Globus pallidus (tissue), 1 donor: ENCODE measurements at regions not wholly inside any gene's neighbourhood (a gene's known extent, or its start where the extent isn't known, plus 50 kb on each side); places are given as distances from the start of the nearest gene placed in this dataset.
"Not testable (repeated sequence)": the region's sequence is repeated elsewhere in the genome, so short reads cannot be mapped to it uniquely, and the experiment has no call there.

ENCODE experiments used
- DNase-seq: peaks from one replicate; pipeline ENCODE4 v3.0.0-alpha.2; 2015; ENCODE audit warnings: low spot score

DNA sequence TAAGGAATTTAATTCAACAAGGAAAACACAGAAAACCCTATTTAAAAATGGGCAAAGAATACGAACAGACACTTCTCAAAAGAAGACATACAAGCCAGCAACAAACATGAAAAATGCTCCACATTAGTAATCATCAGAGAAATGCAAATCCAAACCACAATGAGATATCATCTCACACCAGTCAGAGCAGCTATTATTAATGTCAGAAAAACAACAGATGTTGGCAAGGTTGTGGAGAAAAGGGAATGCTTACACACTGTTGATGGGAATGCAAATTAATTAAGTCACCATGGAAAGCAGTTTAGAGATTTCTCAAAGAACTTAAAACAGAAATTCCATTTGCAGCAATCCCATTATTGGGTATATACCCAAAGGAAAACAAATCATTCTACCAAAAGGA is 55.2 kb downstream of the GCC1 start:
- DNase-seq, result no peak

DNA sequence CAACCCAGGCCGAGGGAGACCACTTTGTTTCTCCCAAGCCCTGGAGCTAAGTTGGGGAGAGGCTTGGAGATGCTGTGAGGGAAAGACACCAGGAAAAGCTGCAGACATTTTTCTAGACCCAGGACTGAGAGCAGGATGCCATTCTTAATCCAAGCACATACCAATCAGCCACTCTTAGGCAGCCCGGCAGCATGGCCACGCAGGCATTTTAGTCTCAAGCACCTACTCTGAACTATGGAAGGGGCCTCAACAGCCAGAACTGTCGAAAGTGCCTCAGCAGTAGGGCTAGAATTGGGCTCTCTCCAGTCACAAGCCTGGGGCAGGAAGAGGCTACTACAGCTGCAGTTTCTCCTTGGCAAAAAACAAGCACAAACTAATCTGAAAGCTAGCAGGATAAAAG is 57.8 kb downstream of the GCC1 start:
- no peak for DNase-seq

DNA sequence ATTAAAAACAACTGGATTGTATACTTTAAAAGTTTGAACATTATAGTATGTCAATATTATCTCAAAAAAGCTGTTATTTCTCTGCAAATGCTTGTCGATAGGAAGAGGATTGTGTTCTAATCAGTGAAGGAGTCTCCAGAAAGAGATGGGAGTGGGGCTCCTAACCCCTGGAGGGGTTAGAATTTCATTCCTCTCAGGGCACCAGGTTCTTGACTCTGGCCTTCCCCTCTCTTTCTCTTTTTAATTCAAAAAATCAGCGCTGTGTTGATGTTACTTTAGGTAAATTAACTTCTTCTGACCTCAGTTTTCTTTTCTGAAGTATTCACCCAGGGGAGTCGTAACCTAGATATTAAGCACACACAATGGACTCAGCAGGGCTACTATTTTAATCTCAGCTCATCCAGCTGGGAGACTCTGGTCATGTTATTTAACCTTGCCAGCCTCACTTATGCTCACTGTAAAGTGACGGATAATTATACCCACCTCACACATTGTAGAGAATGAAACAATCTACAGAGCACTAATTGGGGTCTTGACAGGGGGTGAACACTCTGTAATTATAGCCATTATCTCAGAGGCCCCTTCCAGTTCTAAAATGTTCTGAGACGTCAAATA is 59.4 kb downstream of the GCC1 start:
- DNase-seq, result no peak

DNA sequence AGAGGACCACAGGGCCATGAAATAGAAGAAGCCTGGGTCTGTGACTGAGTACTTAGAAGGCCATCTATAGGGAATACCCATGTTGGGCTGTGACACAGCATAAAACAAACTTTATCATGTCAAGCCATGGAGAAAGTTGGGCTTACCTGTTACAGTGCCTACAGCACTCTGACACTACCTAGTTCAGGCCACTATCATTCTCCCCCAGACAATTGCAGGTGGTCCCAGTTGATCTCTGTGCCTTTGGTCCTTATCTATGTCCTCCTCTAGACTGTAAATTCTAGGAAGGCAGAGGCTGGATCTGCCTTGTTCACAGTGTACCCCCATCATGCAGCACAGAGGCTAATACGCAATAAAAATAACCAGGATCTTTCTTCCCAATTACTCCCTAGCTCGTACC is 69.1 kb downstream of the GCC1 start:
- DNase-seq, result no peak

DNA sequence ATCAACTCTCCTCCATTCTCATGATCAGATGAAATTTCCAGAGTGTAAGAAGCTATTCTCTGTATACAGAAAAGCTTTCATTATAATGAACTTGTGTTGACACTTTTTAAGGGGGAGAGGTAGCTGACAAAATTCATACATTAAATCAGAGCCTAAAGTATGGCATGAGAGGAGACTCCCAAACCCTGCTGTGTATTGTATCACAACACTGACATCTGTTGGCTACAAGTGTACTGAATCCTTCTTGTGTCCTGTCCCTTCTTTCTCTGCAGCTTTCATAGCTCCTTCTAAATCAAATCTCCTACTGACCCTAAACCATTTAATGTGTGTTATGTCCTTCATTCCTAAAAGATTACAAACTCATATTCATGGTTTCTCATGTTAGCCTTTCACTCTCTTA is 70.9 kb downstream of the GCC1 start:
- peak; percentile 37 for DNase-seq

DNA sequence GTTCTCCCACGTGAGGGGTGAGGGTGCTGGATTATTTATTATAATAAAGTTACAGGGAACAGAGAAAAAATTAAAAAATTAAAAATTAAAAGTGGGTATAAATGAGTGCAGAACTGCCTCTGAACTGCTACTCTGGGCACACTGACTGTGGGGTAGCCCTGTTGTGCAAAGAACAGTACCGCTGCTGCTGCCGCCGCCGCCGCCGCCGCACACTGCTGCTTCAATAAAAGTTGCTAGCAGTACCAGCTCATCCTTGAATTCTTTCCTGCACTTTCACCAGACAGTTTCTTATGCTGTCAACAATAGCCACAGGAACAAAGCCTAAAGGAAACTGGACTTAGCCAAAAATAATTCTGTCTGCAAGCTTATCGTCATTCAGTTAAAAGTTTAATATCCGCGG is 72.1 kb downstream of the GCC1 start:
- DNase-seq, result no peak

DNA sequence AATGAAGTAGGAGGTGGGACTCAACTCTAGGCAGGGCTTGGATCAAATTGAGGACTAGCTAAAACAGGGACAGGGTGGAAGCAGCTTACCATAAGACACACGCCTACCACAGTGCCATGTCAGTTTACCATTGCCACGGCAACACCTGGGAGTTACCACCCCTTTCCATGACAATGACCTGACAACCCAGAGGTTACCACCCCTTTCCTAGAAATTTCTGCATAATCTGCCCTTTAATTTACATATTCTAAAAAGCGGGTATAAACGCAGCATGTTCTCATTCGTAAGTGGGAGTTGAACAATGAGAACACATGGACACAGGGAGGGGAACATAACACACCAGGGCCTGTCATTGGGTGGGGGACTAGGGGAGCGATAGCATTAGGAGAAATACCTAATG is 72.7 kb downstream of the GCC1 start:
- DNase-seq, result no peak

DNA sequence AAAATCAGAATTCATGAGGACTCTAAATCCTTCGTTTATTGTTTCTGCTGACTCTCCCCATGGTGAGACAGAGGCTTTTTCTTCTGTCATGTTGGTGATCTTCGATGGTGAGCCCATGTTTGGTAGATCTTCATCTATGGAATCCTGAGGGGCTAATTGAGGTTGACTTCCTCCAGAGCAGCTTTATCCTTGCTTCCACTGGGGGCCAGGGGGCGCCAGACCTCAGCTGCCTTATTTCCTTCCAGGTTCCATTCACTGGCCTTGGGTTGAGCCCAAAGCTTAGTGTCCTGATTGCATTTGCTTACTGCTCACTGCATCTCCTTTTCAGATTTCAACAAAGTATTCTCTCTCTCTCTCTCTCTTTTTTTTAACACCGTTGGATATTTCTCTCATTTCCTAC is 80.7 kb downstream of the GCC1 start:
- DNase-seq, result no peak

DNA sequence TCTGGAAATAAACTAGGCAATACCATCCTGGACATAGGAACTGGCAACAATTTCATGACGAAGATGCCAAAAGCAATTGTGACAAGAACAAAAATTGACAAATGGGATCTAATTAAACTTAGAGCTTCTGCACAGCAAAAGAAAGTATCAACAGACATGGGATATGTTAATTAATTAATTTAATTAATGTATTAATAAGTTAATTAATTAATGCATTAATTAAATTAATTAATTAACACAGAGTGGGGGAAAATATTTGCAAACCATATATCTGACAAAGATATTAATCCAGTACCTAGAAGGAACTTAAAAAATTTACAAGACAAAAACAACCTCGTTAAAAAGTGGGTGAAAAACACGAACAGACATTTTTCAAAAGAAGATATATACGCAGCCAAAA is 83.6 kb downstream of the GCC1 start:
- no peak for DNase-seq

DNA sequence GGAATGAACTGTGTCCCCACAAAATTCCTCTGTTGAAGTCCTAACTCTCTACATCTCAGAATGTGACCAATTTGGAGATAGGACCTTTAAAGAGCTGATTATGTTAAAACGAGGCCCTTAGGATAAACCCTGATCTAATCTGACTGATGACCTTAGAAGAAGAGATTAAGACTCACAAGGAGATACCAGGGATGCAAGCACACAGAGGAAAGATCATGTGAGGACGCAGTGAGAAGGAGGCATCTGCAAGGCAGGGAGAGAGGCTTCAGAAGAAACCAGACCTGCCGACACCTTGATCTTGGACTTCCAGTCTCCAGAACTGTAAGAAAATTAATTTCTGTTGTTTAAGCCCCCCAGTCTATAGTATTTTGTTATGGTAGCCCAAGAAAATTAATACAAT is 94.9 kb upstream of the ZNF800 start:
- DNase-seq, result no peak

DNA sequence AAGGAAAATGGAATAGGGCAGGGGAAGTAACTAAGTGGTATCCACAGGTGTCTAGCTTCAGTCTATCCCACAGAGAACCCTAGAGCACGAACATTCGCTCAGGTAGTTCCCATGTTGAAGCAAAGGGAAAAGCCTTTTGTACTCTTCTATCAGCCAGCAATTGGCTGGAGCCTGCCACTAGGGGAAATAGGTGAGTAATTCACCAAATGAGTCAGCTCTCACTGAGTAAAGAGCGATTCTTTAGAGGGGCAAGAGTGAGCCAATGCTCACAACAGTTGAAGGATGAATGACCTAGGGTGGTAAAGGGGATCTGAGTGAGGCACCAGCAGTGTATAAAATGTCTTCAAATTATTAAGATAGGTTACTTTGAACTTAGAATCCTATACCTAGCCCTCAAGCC is 94.1 kb upstream of the ZNF800 start:
- no peak for DNase-seq

DNA sequence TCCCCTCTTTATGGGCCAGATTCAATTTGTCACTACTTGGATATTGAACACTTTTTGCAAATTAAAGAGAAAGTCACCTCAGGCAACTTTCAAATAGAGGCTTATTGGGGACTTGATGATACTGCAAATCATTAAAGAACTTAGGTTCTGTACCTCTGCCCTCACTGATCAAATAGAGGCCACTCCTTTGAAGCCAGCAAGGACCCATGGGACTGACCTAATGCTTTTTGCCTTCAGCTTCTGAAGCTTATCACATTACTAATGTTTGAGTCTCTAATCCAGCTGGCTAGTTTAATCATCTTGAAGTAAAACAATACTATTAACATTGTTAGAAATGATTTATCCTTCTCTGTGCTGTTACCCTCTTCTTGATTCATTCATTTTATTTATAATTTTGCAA is 93.0 kb upstream of the ZNF800 start:
- DNase-seq, result no peak

DNA sequence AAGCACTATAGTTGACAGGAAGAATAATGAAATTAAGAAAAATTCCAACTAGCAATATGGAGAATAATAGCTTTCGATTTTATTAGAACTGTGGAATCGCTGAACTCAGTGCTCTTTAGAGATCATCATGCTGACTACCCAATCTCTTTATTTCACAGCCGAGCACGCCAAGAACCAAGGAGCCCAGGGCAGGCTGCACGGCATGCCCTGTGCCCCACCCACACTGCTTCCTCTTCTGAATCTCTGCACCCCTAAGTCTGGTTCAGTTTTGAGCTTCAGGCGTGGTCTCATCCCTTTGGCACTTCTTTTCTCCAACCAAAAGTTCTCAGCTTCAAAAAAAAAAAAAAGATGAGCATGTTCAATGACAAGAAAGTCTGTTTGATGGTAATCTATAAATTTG is 92.4 kb upstream of the ZNF800 start:
- no peak for DNase-seq

DNA sequence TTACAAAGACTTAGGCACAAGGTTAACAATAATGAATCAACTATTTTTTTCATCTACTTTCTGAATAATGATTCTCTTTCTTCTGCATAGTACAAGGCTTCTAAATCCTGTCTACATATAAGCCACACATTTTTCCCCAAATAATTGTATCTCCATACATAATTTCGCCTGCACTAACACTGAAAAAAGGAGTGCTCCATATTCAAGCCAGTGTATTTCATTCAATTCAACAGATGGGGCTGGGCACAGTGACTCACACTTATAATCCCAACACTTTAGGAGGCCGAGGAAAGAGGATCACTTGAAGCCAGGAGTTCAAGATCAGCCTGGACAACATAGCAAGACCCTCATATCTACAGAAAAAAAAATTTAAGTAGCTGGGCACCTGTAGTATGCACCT is 86.0 kb upstream of the ZNF800 start:
- DNase-seq, result no peak

DNA sequence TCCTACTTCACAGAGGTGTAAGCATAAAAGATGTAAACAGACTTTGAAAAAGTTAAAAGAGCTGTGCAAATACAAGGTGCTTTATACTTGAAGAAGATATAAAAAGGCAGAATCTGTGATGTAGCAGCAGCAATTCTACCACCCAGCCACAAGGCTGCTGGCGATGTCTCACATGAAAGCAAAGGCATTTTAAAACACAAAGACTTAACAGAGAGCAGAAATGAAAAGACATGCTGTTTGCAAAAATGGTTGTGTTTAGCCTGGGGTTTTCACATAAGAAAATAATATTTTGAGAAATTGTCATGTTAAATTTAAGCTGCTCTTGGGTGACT is 85.5 kb upstream of the ZNF800 start:
- no peak for DNase-seq

DNA sequence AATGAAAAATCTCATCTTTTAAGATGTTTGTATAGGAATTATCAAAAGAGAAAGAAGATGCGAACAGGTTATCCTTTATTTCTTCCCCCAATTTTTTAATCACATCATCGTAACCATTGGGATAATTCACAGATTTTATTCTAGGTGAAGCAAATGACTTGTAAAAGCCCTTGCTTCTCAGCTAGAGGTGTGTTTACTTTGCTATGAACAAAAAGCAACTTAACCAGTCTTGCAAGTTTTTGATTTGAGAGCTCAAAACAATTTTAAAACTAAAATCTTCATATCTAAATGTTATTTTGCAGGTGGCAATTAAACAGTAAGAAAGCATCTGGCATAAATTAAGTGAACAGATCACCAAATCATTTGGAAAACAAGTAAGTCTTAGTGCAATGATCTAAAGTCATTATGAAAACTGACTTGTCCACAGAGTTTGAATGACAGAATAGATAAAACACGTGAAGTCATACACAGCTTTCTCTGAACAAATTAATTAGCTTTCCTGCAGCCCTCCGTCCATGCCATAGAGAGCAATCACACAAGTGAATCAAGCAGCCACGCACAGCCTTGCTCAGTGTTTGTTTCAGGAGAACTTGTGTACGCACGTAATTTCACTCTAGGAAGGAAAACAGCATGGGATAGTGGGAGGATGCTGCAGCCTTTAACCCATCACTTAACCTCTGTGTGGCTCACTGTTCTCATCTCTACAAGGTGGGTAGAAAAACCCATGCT is 85.0 kb upstream of the ZNF800 start:
- DNase-seq, result no peak

DNA sequence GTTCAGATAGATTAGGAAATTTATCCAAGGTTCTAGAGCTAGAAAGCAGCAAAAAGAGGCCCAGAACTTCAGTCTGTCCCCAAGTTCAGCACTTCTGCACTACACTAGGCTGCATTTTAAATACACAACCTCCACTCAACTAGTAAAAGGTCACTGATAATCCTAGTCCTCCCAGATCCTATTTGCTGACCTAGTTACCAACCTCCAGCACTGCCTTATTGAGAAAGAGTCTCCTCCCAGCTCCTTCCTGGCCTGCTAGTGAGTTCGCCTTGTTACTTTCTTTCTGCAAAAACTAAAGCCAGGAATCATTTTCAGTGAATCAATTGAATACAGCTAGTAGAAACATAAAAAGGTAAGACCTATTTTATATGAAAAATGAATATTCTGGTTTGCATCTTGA is 84.1 kb upstream of the ZNF800 start:
- DNase-seq, result no peak

DNA sequence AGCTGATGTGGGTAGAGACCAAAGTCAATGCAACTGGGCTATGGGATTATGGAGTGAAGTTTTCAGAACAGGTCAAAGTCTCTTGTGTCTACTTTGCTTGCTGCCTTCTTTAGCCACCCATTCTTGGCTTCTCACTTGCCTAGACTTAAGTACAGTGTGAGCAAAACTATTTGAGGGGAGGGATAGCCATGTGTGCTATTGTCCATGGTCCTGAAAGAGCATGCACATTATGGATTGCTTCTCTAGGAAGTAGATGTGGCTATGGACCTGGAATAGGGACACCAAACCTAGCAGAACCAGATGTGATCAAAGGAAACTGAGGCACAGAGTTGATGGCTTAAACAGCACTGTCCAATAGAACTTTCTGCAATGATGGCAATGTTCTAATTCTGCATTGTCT is 81.9 kb upstream of the ZNF800 start:
- DNase-seq, result no peak

DNA sequence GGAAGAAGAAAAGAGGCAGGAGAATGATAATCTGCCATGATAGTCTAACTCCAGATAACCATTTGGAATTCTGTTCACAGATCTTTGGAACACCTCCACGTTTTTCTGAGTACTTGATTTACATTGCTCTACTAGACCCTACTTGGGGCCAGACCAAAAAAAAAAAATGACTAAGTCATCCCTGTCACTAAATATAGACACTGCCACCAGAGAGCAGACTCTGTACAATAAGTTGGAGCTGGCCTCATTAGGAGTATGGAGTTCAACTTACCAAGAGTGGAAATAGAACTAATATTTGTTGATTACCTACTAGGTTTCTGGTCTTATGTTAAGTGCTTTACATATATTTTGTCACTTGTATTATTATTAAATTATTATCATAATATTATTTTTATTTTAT is 80.9 kb upstream of the ZNF800 start:
- no peak for DNase-seq

DNA sequence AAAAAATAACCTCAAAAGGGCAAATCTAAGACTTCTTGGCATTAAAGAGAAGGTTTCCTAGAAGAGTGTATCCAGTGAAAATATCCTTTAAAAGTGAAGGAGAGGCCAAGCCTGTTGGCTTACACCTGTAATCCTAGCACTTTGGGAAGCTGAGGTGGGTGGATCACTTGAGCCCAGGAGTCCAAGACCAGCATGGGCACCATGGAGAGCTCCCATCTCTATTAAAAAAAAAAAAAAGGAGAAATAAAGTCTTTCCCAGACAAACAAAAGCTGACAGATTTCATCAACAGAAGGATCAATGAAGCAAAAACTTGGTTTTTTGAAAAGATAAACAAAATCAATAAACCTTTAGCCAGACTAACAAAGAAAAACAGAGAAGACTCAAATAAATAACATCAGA is 67.6 kb upstream of the ZNF800 start:
- DNase-seq, result no peak

DNA sequence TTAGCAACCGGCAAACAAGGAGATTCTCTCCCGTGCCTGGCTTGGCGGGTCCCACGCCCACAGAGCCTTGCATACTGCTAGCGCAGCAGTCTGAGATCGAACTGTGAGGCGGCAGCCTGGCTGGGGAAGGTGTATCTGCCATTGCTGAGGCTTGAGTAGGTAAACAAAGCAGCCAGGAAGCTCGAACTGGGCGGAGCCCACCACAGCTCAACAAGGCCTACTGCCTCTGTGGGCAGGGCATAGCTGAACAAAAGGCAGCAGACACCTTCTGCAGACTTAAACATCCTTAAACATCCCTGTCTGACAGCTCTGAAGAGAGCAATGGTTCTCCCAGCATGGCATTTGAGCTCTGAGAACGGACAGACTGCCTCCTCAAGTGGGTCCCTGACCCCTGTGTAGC is 58.8 kb upstream of the ZNF800 start:
- not testable (repeated sequence) for DNase-seq

DNA sequence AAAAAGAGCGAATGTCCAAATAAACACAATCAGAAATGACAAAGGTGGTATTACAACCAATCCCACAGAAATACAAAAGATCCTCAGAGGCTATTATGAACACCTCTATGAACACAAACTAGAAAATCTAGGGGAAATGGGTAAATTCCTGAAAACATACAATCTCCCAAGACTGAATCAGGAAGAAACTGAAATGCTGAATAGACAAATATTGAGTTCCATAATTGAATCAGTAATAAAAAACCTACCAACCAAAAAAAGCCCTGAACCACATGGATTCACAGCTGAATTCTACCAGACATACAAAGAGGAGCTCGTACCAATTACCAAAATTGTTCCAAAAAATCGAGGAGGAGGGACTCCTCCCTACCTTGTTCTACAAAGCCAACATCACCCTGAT is 56.1 kb upstream of the ZNF800 start:
- no peak for DNase-seq

DNA sequence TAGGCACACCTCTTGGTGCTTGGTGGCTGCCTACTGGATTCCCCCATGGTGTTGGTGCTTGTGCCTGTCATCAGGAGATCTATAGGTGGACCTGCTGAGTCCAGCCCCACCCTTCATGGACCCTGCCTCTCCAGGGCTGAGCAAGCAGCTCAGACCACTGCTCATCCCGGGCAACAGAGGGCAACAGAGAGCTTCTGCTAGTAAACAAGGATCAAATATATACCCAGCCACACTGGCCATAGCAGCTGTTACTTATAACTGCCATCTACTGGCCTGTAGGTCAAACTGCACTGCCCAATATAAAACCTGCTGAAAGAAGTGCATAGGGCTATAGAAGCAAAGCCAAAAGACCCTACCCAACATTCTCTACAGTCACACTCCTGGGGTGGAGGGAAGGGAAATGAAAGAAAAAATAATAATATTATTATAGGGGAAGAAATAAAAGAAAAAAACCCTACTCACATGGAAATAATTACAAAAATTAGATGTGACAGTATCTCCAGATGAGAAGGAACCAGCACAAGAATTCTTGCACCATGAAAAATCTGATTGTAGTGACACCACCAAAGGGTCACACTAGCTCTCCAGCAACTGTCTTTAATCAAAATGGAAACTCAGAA is 54.9 kb upstream of the ZNF800 start:
- peak; percentile 5 for DNase-seq

DNA sequence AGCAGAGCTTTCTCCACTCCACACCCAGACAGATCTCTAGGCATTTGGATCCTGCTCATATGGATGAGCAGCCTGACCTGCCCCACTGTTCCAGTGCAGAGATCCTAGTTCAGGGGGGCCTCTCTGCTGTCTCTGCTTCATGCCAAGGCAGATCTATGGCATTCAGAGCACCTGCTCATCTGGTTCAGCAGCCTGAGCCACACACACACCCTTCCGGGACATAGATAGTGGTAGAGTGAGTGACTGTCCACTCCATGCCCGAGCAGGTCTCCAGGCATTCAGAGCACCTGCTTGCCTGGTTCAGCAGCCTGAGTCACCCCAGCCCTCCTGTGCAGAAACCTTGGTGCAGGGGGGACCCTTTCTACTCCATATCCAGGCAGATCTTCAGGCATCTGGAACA is 54.3 kb upstream of the ZNF800 start:
- no peak for DNase-seq
